Upper lobe of left lung (tissue), 6 donors: ENCODE measurements at regions not wholly inside any gene's neighbourhood (a gene's known extent, or its start where the extent isn't known, plus 50 kb on each side); places are given as distances from the start of the nearest gene placed in this dataset.
"Not testable (repeated sequence)": the region's sequence is repeated elsewhere in the genome, so short reads cannot be mapped to it uniquely, and the experiment has no call there.

Experiments used
- ATAC-seq, 2 donors: fragments of 200-7000 bp; cut with Tn5 transposase; one replicate each; pipeline ENCODE4 v1.9.1; 2022; ENCODE audit warnings: mild to moderate bottlenecking in 2 of 2, moderate library complexity in 2 of 2; ENCODE audit not compliant: low FRiP score in 2 of 2
- DNase-seq, 2 donors: peaks; one replicate each; pipeline ENCODE4 v3.0.0-alpha.2; 2019 to 2020
- H3K27ac ChIP-seq, 4 donors: fragments of 200-600 bp; sonication (generic); one replicate each; pipeline ENCODE4 v1.5.1; 2016 to 2019
- H3K27me3 ChIP-seq, 4 donors: fragments of 200-600 bp; sonication (generic); one replicate each; pipeline ENCODE4 v1.5.1; 2017 to 2019
- H3K36me3 ChIP-seq, 4 donors: fragments of 200-600 bp; sonication (generic); one replicate each; pipeline ENCODE4 v1.5.1; 2016 to 2019
- H3K4me1 ChIP-seq, 4 donors: fragments of 200-600 bp; sonication (generic); one replicate each; pipeline ENCODE4 v1.5.1; 2018 to 2019
- H3K4me3 ChIP-seq, 4 donors: fragments of 200-600 bp; sonication (generic); one replicate each; pipeline ENCODE4 v1.5.1; 2017 to 2019; ENCODE audit warnings: mild to moderate bottlenecking in 2 of 4, moderate library complexity in 1 of 4
- H3K9me3 ChIP-seq, 4 donors: fragments of 200-600 bp; sonication (generic); one replicate each; pipeline ENCODE4 v1.5.1; 2018 to 2019
- CTCF ChIP-seq, 6 experiments: fragments of 450-650 bp in 4 of 6; fragments of 200-600 bp in 2 of 6; sonication (generic) in 2 of 6; IDR thresholded peaks; one replicate each; pipeline ENCODE4 v1.5.1; 2016 to 2019; ENCODE audit warnings: antibody characterized with exemption in 6 of 6
- EP300 ChIP-seq, 4 donors: sonication (generic); formaldehyde crosslinking; IDR thresholded peaks; one replicate each; pipeline ENCODE4 v1.5.1; 2017; ENCODE audit warnings: antibody characterized with exemption in 4 of 4, control low read depth in 2 of 4
- POLR2A ChIP-seq, 4 donors: fragments of 450-650 bp; IDR thresholded peaks; one replicate each; pipeline ENCODE4 v1.5.1; 2016 to 2017; ENCODE audit warnings: antibody characterized with exemption in 4 of 4, mild to moderate bottlenecking in 2 of 4
- POLR2AphosphoS5 ChIP-seq, 2 donors: sonication (generic); formaldehyde crosslinking; IDR thresholded peaks; one replicate each; pipeline ENCODE4 v1.5.1; 2017; ENCODE audit warnings: antibody characterized with exemption in 2 of 2
- WGBS, 2 donors: methylation state at CpG; one replicate each; pipeline ENCODE4 v1.1.5; 2017 to 2018; 5-methylcytosine and 5-hydroxymethylcytosine counted together
- donor health status: DM: no; HTN: no; CAD: no; lungs with moderate emphysema.
- donor health status: DM: no; HTN: yes; CAD: no; lungs with severe emphysema.

- H3K27ac ChIP-seq = no peak overlapping the region
- 23 to 29% methylated on average over 1 of the region's 1 CpG for WGBS, 2 donors
- no peaks in the 10 kb centered on the region for H3K9me3 ChIP-seq
- DNase-seq (no peak), ATAC-seq (no peak)
- TF ChIP-seq CTCF (IDR thresholded peaks at IDR 0.05) (no peak), POLR2A (IDR thresholded peaks at IDR 0.05) (no peak), POLR2AphosphoS5 (IDR thresholded peaks at IDR 0.05) (no peak), EP300 (IDR thresholded peaks at IDR 0.05) (no peak)
- no peaks in the 10 kb centered on the region for H3K36me3 ChIP-seq
- H3K4me3 ChIP-seq = no peak overlapping the region
- no peaks in the 10 kb centered on the region for H3K27me3 ChIP-seq
- H3K4me1 ChIP-seq = no peaks in the 10 kb centered on the region
Measured at GRCh38 chr17:71089431-71089830, 920.1 kb downstream of the KCNJ2 start.

DNA sequence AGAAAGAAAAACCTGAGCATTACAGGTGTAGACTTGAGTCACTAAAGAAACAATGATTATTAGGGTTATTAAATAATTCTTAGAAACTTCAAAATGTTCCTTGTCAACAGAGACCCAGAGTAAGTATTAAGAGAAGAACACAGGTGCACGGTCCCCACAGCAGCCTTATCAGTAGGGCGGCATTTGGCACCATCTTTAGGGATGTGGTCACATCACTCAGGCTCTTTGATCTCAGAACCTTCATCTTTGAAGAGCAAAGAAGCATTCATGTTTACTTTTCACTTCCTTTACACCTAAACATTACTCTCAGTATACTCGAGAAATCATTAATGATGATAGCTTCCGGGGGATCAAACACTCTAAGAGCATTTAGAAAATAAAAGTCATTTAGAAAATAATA is 928.7 kb downstream of the KCNJ2 start:
- no peak for ATAC-seq
- no peaks in the 10 kb centered on the region for H3K27me3 ChIP-seq
- no peaks in the 10 kb centered on the region for H3K4me1 ChIP-seq
- H3K4me3 ChIP-seq = no peak overlapping the region
- no peaks in the 10 kb centered on the region for H3K36me3 ChIP-seq
- TF ChIP-seq CTCF (IDR thresholded peaks at IDR 0.05) (no peak), EP300 (IDR thresholded peaks at IDR 0.05) (no peak), POLR2AphosphoS5 (IDR thresholded peaks at IDR 0.05) (no peak), POLR2A (IDR thresholded peaks at IDR 0.05) (no peak)
- no peak for DNase-seq
- no peak overlapping the region for H3K27ac ChIP-seq
- no peaks in the 10 kb centered on the region for H3K9me3 ChIP-seq
- WGBS, 2 donors = 28 to 40% methylated on average over 4 of the region's 4 CpGs

DNA sequence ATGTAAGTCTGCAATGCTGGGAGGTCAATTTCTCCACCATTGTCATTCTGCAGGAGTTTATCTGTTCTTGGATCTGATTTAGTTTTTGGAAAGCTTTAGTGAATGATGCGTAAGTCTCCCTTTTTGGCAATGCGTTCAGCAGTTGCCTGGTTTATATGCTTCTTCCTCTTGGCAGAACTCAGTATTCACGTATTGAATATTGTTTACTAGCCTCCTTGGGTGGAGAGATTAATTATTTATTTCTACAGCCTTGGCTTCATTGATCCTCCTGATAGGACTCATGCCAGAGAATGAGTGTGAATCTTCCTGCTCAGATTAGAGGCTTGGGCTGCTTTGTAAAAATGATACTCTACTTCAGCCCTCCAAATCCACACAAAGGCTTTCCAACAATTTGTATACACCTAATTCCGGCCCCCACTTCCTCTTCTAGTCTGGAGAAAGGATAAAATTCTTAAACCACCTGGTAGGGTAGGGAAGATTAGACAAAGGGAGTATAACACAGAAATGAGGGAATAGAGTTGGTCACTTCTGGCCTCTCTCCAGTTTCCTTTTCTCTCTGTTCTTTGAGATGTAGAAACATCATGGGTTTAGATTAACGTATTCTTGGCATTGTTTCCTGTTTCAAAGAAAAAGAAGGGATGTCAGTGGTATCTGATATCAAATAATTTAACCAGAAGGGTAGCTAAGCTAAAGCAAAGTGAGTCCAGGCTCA is 929.8 kb downstream of the KCNJ2 start:
- Histone ChIP-seq H3K4me3 (no peak overlapping the region), H3K36me3 (no peaks in the 10 kb centered on the region), H3K27me3 (no peaks in the 10 kb centered on the region), H3K9me3 (no peaks in the 10 kb centered on the region), H3K27ac (no peak overlapping the region), H3K4me1 (no peaks in the 10 kb centered on the region)
- WGBS, 2 donors = 62 to 63% methylated on average over 5 of the region's 5 CpGs
- TF ChIP-seq POLR2A (IDR thresholded peaks at IDR 0.05) (no peak), CTCF (IDR thresholded peaks at IDR 0.05) (no peak), EP300 (IDR thresholded peaks at IDR 0.05) (no peak), POLR2AphosphoS5 (IDR thresholded peaks at IDR 0.05) (no peak)
- DNase-seq = no peak
- no peak for ATAC-seq

- H3K27ac ChIP-seq = no peak overlapping the region
- H3K4me3 ChIP-seq = no peak overlapping the region
- H3K27me3 ChIP-seq = no peaks in the 10 kb centered on the region
- no peaks in the 10 kb centered on the region for H3K36me3 ChIP-seq
- H3K9me3 ChIP-seq = no peaks in the 10 kb centered on the region
- no peaks in the 10 kb centered on the region for H3K4me1 ChIP-seq
- DNase-seq = no peak
- TF ChIP-seq POLR2A (IDR thresholded peaks at IDR 0.05) (no peak), CTCF (IDR thresholded peaks at IDR 0.05) (no peak), EP300 (IDR thresholded peaks at IDR 0.05) (no peak)
- ATAC-seq = no peak
Measured at GRCh38 chr17:71102777-71103176, 933.4 kb downstream of the KCNJ2 start.

DNA sequence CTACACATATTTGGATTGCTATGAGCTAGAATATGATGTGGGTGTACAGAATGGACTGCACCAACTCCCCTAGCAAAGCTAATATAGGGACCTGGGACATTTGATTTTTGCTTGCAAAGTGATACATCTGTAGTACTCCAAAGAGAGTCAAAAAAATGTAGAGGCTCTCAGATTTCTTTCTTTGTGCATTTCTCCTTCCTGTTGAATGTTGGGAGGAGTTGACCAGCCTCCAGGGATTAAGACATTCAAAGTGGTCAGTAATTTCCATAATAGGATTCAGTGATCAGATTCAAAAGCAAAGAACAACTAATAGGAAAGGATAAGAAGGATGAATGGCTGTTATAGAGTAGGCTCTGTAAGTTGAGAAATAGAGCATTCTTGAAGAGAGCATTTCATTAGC is 934.9 kb downstream of the KCNJ2 start:
- ATAC-seq (no peak), DNase-seq (no peak)
- H3K36me3 ChIP-seq = no peaks in the 10 kb centered on the region
- no peaks in the 10 kb centered on the region for H3K4me1 ChIP-seq
- H3K27ac ChIP-seq = no peak overlapping the region
- no peaks in the 10 kb centered on the region for H3K27me3 ChIP-seq
- no peak for TF ChIP-seq POLR2A (IDR thresholded peaks at IDR 0.05)
- no peak for TF ChIP-seq EP300 (IDR thresholded peaks at IDR 0.05)
- no peak for TF ChIP-seq POLR2AphosphoS5 (IDR thresholded peaks at IDR 0.05)
- TF ChIP-seq CTCF (IDR thresholded peaks at IDR 0.05) = no peak
- H3K4me3 ChIP-seq = no peak overlapping the region
- H3K9me3 ChIP-seq = no peaks in the 10 kb centered on the region

DNA sequence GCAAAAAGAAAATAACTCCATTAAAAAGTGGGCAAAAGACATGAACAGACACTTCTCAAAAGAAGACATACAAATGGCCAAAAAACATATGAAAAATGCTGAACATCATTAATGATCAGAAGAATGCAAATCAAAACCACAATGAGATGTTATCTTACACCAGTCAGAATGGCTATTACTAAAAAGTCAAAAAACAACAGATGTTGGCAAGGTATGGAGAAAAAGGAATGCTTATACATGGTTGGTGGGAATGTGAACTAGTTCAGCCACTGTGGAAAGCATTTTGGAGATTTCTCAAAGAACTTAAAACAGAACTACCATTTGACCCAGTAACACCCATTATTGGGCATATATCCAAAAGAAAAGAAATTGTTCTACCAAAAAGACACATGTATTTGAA is 936.7 kb downstream of the KCNJ2 start:
- not testable (repeated sequence) for H3K27ac ChIP-seq, ATAC-seq, DNase-seq, H3K36me3 ChIP-seq, H3K9me3 ChIP-seq, H3K27me3 ChIP-seq, H3K4me3 ChIP-seq, H3K4me1 ChIP-seq
